ENCODE measurements at regions not wholly inside any gene's neighbourhood (a gene's known extent, or its start where the extent isn't known, plus 50 kb on each side); places are given as distances from the start of the nearest gene placed in this dataset.

DNA sequence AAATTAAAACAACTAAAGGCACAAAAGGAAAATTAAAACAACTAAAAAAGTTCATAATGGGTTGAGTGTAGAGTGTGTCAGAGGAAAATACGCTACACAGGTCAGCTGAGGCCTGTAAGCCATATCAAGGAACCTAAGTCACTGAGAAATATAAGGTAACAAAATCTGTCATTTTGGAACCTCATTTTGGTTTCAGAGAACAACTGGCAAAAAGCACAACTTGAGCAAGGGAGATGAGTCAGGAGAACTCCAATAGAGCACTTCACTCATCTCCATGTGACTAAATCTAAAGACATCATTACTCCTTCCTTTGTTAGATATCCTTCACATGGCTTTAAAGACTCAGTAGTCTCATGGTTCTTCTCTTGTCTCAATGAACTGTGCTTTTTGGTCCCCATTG is 269.4 kb upstream of the POU5F2 start:
- DNase-seq (ENCODE audit: low read depth, low spot score) (no peak), FAIRE-seq (no peak)
- H3K27ac ChIP-seq (ENCODE audit: insufficient read depth, low read depth, low read length): no peak overlapping the region
- H3K4me2 ChIP-seq (ENCODE audit: insufficient read depth, low read length): no peak overlapping the region
- H2AFZ ChIP-seq (ENCODE audit: low read depth, low read length): no peak overlapping the region
- no peaks in the 10 kb centered on the region for H3K36me3 ChIP-seq (ENCODE audit: control insufficient read depth in 2 of 2, extremely low read depth in 1 of 2, insufficient read depth in 2 of 2, low read length in 2 of 2)
- dilution Hi-C loops (cut with MboI; ENCODE audit: extremely low pct_ligation_motif_present, low sequenced_read_pairs) (no loop called here), intact Hi-C loops (cut with micrococcal nuclease) (no loop called here)
- no peak overlapping the region for H3K4me3 ChIP-seq (replicated peaks in 1 of 3; ENCODE audit: insufficient read depth in 1 of 3, low read depth in 1 of 3, low read length in 3 of 3)
- ChIA-PET CTCF (no interaction called here), POLR2A (no interaction called here)
- no peaks in the 10 kb centered on the region for H3K9me3 ChIP-seq (replicated peaks; ENCODE audit: control insufficient read depth, insufficient read depth, low read length)
- H3K79me2 ChIP-seq (ENCODE audit: control insufficient read depth, insufficient read depth, low read length): no peaks in the 10 kb centered on the region
- H3K9ac ChIP-seq (replicated peaks; ENCODE audit: extremely low read depth, insufficient read depth, low read length): no peak overlapping the region
- no peak for TF ChIP-seq MYC (IDR thresholded peaks at IDR 0.05; ENCODE audit: low read depth, low read length)
- no peak for TF ChIP-seq JUN (IDR thresholded peaks at IDR 0.05; ENCODE audit: borderline replicate concordance, insufficient read depth, insufficient read length, low read depth)
- TF ChIP-seq, protein P1, sequence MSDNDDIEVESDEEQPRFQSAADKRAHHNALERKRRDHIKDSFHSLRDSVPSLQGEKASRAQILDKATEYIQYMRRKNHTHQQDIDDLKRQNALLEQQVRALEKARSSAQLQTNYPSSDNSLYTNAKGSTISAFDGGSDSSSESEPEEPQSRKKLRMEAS (IDR thresholded peaks at IDR 0.05; ENCODE audit: insufficient read depth, insufficient read length): no peak
- no peak for TF ChIP-seq FOS (IDR thresholded peaks at IDR 0.05; ENCODE audit: borderline replicate concordance, insufficient read depth, low read length)
- TF ChIP-seq GATA2 (IDR thresholded peaks at IDR 0.05; ENCODE audit: insufficient read depth, insufficient read length, low read depth, low read length): no peak
- TF ChIP-seq, protein P2, sequence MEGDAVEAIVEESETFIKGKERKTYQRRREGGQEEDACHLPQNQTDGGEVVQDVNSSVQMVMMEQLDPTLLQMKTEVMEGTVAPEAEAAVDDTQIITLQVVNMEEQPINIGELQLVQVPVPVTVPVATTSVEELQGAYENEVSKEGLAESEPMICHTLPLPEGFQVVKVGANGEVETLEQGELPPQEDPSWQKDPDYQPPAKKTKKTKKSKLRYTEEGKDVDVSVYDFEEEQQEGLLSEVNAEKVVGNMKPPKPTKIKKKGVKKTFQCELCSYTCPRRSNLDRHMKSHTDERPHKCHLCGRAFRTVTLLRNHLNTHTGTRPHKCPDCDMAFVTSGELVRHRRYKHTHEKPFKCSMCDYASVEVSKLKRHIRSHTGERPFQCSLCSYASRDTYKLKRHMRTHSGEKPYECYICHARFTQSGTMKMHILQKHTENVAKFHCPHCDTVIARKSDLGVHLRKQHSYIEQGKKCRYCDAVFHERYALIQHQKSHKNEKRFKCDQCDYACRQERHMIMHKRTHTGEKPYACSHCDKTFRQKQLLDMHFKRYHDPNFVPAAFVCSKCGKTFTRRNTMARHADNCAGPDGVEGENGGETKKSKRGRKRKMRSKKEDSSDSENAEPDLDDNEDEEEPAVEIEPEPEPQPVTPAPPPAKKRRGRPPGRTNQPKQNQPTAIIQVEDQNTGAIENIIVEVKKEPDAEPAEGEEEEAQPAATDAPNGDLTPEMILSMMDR (IDR thresholded peaks at IDR 0.05; ENCODE audit: extremely low read depth in 1 of 2, insufficient read depth in 1 of 2, low read depth in 1 of 2, low read length in 2 of 2): no peak
- TF ChIP-seq POLR2AphosphoS5 (IDR thresholded peaks at IDR 0.05; ENCODE audit: insufficient read depth, low read depth, low read length): no peak
- TF ChIP-seq POLR2A (IDR thresholded peaks at IDR 0.05; ENCODE audit: low read depth, low read length): no peak
- TF ChIP-seq EZH2 (IDR thresholded peaks at IDR 0.05; ENCODE audit: borderline replicate concordance, low read depth, low read length, severe bottlenecking): no peak
- no peaks in the 10 kb centered on the region for H3K9me1 ChIP-seq (replicated peaks; ENCODE audit: control insufficient read depth, extremely low read depth, insufficient read depth, low read length)
- BruUV-seq (replicated peaks): no TSS peak
- H4K20me1 ChIP-seq (replicated peaks; ENCODE audit: control insufficient read depth, extremely low read depth, insufficient read depth, low read length): no peaks in the 10 kb centered on the region
- H3K4me1 ChIP-seq (ENCODE audit: control insufficient read depth, extremely low read depth, insufficient read depth, low read length): no peaks in the 10 kb centered on the region
- no peaks in the 10 kb centered on the region for H3K27me3 ChIP-seq (ENCODE audit: control insufficient read depth in 2 of 2, insufficient read depth in 2 of 2, low read length in 2 of 2)

Measured in endothelial cell of umbilical vein (primary cell).